CD14-positive monocyte (primary cell): ENCODE measurements at regions not wholly inside any gene's neighbourhood (a gene's known extent, or its start where the extent isn't known, plus 50 kb on each side); places are given as distances from the start of the nearest gene placed in this dataset.

Experiments
- DNase-seq, 3 donors: peaks; one replicate each; pipeline ENCODE4 v3.0.0-alpha.2; 2011 to 2022
- H2AFZ ChIP-seq: 2 replicates; pipeline ENCODE4 v1.6.0; 2012; ENCODE audit warnings: mild to moderate bottlenecking, low read depth, low read length, inconsistent platforms; ENCODE audit not compliant: insufficient read depth, poor library complexity, severe bottlenecking
- H3K27ac ChIP-seq, 2 donors: 1 replicate in 1 of 2; 2 replicates in 1 of 2; pipeline ENCODE4 v1.5.1; 2012 to 2013; ENCODE audit warnings: low read length in 2 of 2, control low read depth in 1 of 2, inconsistent platforms in 1 of 2, low read depth in 1 of 2, mild to moderate bottlenecking in 1 of 2
- H3K27me3 ChIP-seq, 2 donors: one replicate each; pipeline versions ENCODE4 v1.6.0 to v1.6.1; 2011 to 2013; ENCODE audit warnings: low read length in 2 of 2; ENCODE audit not compliant: control insufficient read depth in 2 of 2, insufficient read depth in 2 of 2
- H3K36me3 ChIP-seq, 2 donors: replicated peaks in 1 of 2; 1 replicate in 1 of 2; 2 replicates in 1 of 2; pipeline versions ENCODE4 v1.5.1 to v1.6.1; 2012 to 2013; ENCODE audit warnings: low read length in 2 of 2, control low read depth in 1 of 2, inconsistent platforms in 1 of 2, mild to moderate bottlenecking in 1 of 2; ENCODE audit not compliant: insufficient read depth in 2 of 2, control insufficient read depth in 1 of 2
- H3K4me1 ChIP-seq, 2 donors: 1 replicate in 1 of 2; 2 replicates in 1 of 2; pipeline versions ENCODE4 v1.5.1 to v1.6.1; 2012 to 2013; ENCODE audit warnings: low read length in 2 of 2, control low read depth in 1 of 2, inconsistent platforms in 1 of 2, mild to moderate bottlenecking in 1 of 2, moderate library complexity in 1 of 2; ENCODE audit not compliant: insufficient read depth in 2 of 2, control insufficient read depth in 1 of 2
- H3K4me2 ChIP-seq: replicated peaks from 2 replicates; pipeline ENCODE3; 2012; ENCODE audit warnings: low read length, moderate library complexity, mild to moderate bottlenecking; ENCODE audit not compliant: poor library complexity, severe bottlenecking; ENCODE audit errors: extremely low read depth
- H3K4me3 ChIP-seq, 3 experiments: fragments of 200-600 bp in 1 of 3; sonication (generic) in 1 of 3; replicated peaks in 1 of 3; 1 replicate in 2 of 3; 2 replicates in 1 of 3; pipeline ENCODE4 v1.5.1; 2011 to 2013; ENCODE audit warnings: low read length in 3 of 3, mild to moderate bottlenecking in 3 of 3, control low read depth in 2 of 3, low read depth in 2 of 3, inconsistent platforms in 1 of 3, moderate library complexity in 1 of 3
- H3K79me2 ChIP-seq: 2 replicates; pipeline ENCODE4 v1.6.0; 2012; ENCODE audit warnings: mild to moderate bottlenecking, control low read depth, inconsistent platforms, low read length, moderate library complexity; ENCODE audit not compliant: insufficient read depth
- H3K9ac ChIP-seq: 2 replicates; pipeline ENCODE4 v1.6.0; 2017; ENCODE audit warnings: low read length, mild to moderate bottlenecking; ENCODE audit not compliant: insufficient read depth, poor library complexity, severe bottlenecking
- H3K9me3 ChIP-seq, 2 donors: replicated peaks in 1 of 2; 1 replicate in 1 of 2; 2 replicates in 1 of 2; pipeline versions ENCODE4 v1.5.1 to v1.6.1; 2012 to 2013; ENCODE audit warnings: low read length in 2 of 2, control low read depth in 1 of 2; ENCODE audit not compliant: control insufficient read depth in 1 of 2, insufficient read depth in 1 of 2
- H4K20me1 ChIP-seq: 2 replicates; pipeline ENCODE4 v1.6.0; 2012; ENCODE audit warnings: mild to moderate bottlenecking, low read length, control low read depth, moderate library complexity; ENCODE audit not compliant: insufficient read depth
- H3K27ac Mint-ChIP-seq, 7 donors: one replicate each; pipeline ENCODE4 v1.8.0; 2020; ENCODE audit warnings: mild to moderate bottlenecking in 7 of 7, mixed read lengths in 7 of 7, moderate library complexity in 6 of 7, inconsistent platforms in 2 of 7
- H3K27me3 Mint-ChIP-seq, 3 donors: one replicate each; pipeline ENCODE4 v1.8.0; 2021 to 2022; ENCODE audit warnings: low read depth in 3 of 3, mild to moderate bottlenecking in 3 of 3, mixed read lengths in 3 of 3, moderate library complexity in 3 of 3, inconsistent platforms in 1 of 3
- H3K36me3 Mint-ChIP-seq, 2 donors: one replicate each; pipeline ENCODE4 v1.8.0; 2020; ENCODE audit warnings: mixed read lengths in 2 of 2, inconsistent platforms in 1 of 2, mild to moderate bottlenecking in 1 of 2
- H3K4me1 Mint-ChIP-seq: one replicate; pipeline ENCODE4 v1.8.0; 2020; ENCODE audit warnings: mild to moderate bottlenecking, mixed read lengths
- H3K4me3 Mint-ChIP-seq, 2 donors: one replicate each; pipeline ENCODE4 v1.8.0; 2020; ENCODE audit warnings: mild to moderate bottlenecking in 2 of 2, mixed read lengths in 2 of 2, moderate library complexity in 1 of 2
- H3K9me3 Mint-ChIP-seq, 7 donors: one replicate each; pipeline ENCODE4 v1.8.0; 2020 to 2022; ENCODE audit warnings: mixed read lengths in 7 of 7, mild to moderate bottlenecking in 6 of 7, moderate library complexity in 6 of 7, inconsistent platforms in 2 of 7
- CTCF ChIP-seq: fragments of 200-600 bp; IDR thresholded peaks from one replicate; pipeline ENCODE4 v1.8.0; 2022; ENCODE audit warnings: antibody characterized with exemption, mild to moderate bottlenecking
- WGBS: methylation state at CpG from one replicate; pipeline ENCODE4 v1.1.5; 2013; ENCODE audit warnings: missing lambda C conversion rate; ENCODE audit not compliant: insufficient coverage; 5-methylcytosine and 5-hydroxymethylcytosine counted together
- intact Hi-C, 2 donors: fragments of 100-400 bp; cut with micrococcal nuclease; formaldehyde crosslinking; loops; one replicate each; pipeline versions ENCODE4 v1.15.0 to v1.15.1; 2023

GRCh38 chr12:111255261-111255660 lies 113.6 kb downstream of the PHETA1 start:
- Histone ChIP-seq H4K20me1 (no peaks in the 10 kb centered on the region), H3K4me2 (no peak overlapping the region), H3K4me1 (no peaks in the 10 kb centered on the region), H3K27me3 (no peaks in the 10 kb centered on the region), H3K9me3 (no peaks in the 10 kb centered on the region), H3K4me3 (no peak overlapping the region), H3K36me3 (no peaks in the 10 kb centered on the region), H3K27ac (no peak overlapping the region), H3K79me2 (no peaks in the 10 kb centered on the region), H2AFZ (no peak overlapping the region), H3K9ac (no peak overlapping the region)
- peaks cover 0 to 2% (median 1%) of the 10 kb centered on the region in 7 donors for H3K9me3 Mint-ChIP-seq
- no peak for TF ChIP-seq CTCF
- H3K36me3 Mint-ChIP-seq, result no peaks in the 10 kb centered on the region
- H3K4me3 Mint-ChIP-seq, result no peak overlapping the region
- no peak for DNase-seq
- H3K4me1 Mint-ChIP-seq, result peaks cover 3% of the 10 kb centered on the region
- peaks cover 0 to 6% (median 5%) of the 10 kb centered on the region in 3 donors for H3K27me3 Mint-ChIP-seq
- no peak overlapping the region for H3K27ac Mint-ChIP-seq
- WGBS, result 84% methylated on average over 7 of the region's 7 CpGs
- intact Hi-C loops, result no loop called here

GRCh38 chr12:111254106-111254505 lies 114.8 kb downstream of the PHETA1 start:
- no peak for TF ChIP-seq CTCF
- no peak overlapping the region for H3K9ac ChIP-seq
- no peak overlapping the region for H3K27ac Mint-ChIP-seq
- no peaks in the 10 kb centered on the region for H3K27me3 ChIP-seq
- H2AFZ ChIP-seq, result no peak overlapping the region
- peaks cover 0 to 6% (median 5%) of the 10 kb centered on the region in 3 donors for H3K27me3 Mint-ChIP-seq
- peaks cover 0 to 2% (median 1%) of the 10 kb centered on the region in 7 donors for H3K9me3 Mint-ChIP-seq
- H3K36me3 Mint-ChIP-seq, result no peaks in the 10 kb centered on the region
- no peaks in the 10 kb centered on the region for H3K9me3 ChIP-seq
- H3K4me3 ChIP-seq, result no peak overlapping the region
- no peaks in the 10 kb centered on the region for H4K20me1 ChIP-seq
- no peak overlapping the region for H3K4me2 ChIP-seq
- H3K4me3 Mint-ChIP-seq, result no peak overlapping the region
- no peak overlapping the region for H3K27ac ChIP-seq
- H3K36me3 ChIP-seq, result no peaks in the 10 kb centered on the region
- DNase-seq, result no peak
- H3K4me1 Mint-ChIP-seq, result peaks cover 4% of the 10 kb centered on the region
- no peaks in the 10 kb centered on the region for H3K79me2 ChIP-seq
- intact Hi-C loops, result no loop called here
- WGBS, result no CpG with 5 or more reads among the region's 3 CpGs
- peaks cover 0 to under 1% of the 10 kb centered on the region in 2 donors for H3K4me1 ChIP-seq
